Hepatocyte (in vitro differentiated cells): ENCODE measurements at regions not wholly inside any gene's neighbourhood (a gene's known extent, or its start where the extent isn't known, plus 50 kb on each side); places are given as distances from the start of the nearest gene placed in this dataset.

Source experiments
- DNase-seq: peaks from one replicate; pipeline ENCODE4 v3.0.0-alpha.2; 2016; ENCODE audit warnings: low spot score
- H2AFZ ChIP-seq: fragments of 200-600 bp; sonication (generic); 2 replicates; pipeline ENCODE4 v1.6.0; 2016; ENCODE audit warnings: antibody characterized with exemption, mild to moderate bottlenecking
- H3K27ac ChIP-seq: fragments of 200-600 bp; sonication (generic); 2 replicates; pipeline ENCODE4 v1.5.1; 2016; ENCODE audit warnings: mild to moderate bottlenecking
- H3K27me3 ChIP-seq: fragments of 200-600 bp; sonication (generic); 2 replicates; pipeline ENCODE4 v1.6.1; 2016
- H3K36me3 ChIP-seq: fragments of 200-600 bp; sonication (generic); replicated peaks from 2 replicates; pipeline ENCODE4 v1.5.1; 2016; ENCODE audit warnings: low read depth; ENCODE audit not compliant: insufficient read depth
- H3K4me1 ChIP-seq: fragments of 200-600 bp; sonication (generic); 2 replicates; pipeline ENCODE4 v1.5.1; 2016; ENCODE audit warnings: mild to moderate bottlenecking, moderate library complexity; ENCODE audit not compliant: insufficient read depth
- H3K4me2 ChIP-seq: fragments of 200-600 bp; sonication (generic); 2 replicates; pipeline ENCODE4 v1.6.0; 2016
- H3K4me3 ChIP-seq: fragments of 200-600 bp; sonication (generic); 2 replicates; pipeline ENCODE4 v1.5.1; 2016; ENCODE audit warnings: mild to moderate bottlenecking
- H3K79me2 ChIP-seq: fragments of 200-600 bp; sonication (generic); 2 replicates; pipeline ENCODE4 v1.6.0; 2017; ENCODE audit warnings: mild to moderate bottlenecking
- H3K9me2 ChIP-seq: fragments of 200-600 bp; sonication (generic); replicated peaks from 2 replicates; pipeline ENCODE4 v1.6.0; 2017; ENCODE audit warnings: mild to moderate bottlenecking; ENCODE audit not compliant: insufficient read depth
- H3K9me3 ChIP-seq: fragments of 200-600 bp; sonication (generic); 2 replicates; pipeline ENCODE4 v1.5.1; 2016; ENCODE audit warnings: low read depth, mild to moderate bottlenecking
- H4K20me1 ChIP-seq: fragments of 200-600 bp; sonication (generic); 2 replicates; pipeline ENCODE4 v1.6.0; 2016; ENCODE audit warnings: mild to moderate bottlenecking; ENCODE audit not compliant: insufficient read depth, poor library complexity, severe bottlenecking
- CTCF ChIP-seq: fragments of 200-600 bp; sonication (generic); IDR thresholded peaks from 2 replicates; pipeline ENCODE4 v1.5.1; 2016; ENCODE audit warnings: antibody characterized with exemption, mild to moderate bottlenecking; ENCODE audit not compliant: poor library complexity
- EZH2 ChIP-seq: fragments of 200-600 bp; sonication (generic); IDR thresholded peaks from 2 replicates; pipeline ENCODE4 v1.6.1; 2016; ENCODE audit warnings: antibody characterized with exemption, mild to moderate bottlenecking, borderline replicate concordance
- EZH2phosphoT487 ChIP-seq: fragments of 200-600 bp; sonication (generic); IDR thresholded peaks from one replicate; pipeline ENCODE4 v1.6.1; 2018; ENCODE audit warnings: antibody characterized with exemption, mild to moderate bottlenecking, low read depth, moderate library complexity; ENCODE audit not compliant: unreplicated experiment, severe bottlenecking
- WGBS: methylation state at CpG from one replicate; pipeline ENCODE4 v1.1.6; 2016; ENCODE audit warnings: low lambda C conversion rate; ENCODE audit errors: missing lambda C conversion rate; 5-methylcytosine and 5-hydroxymethylcytosine counted together

- no peak for TF ChIP-seq CTCF
- no peak for TF ChIP-seq EZH2
- TF ChIP-seq EZH2phosphoT487 = no peak
- Histone ChIP-seq H3K79me2 (no peaks in the 10 kb centered on the region), H3K4me2 (no peak overlapping the region), H3K9me3 (no peaks in the 10 kb centered on the region), H3K4me3 (no peak overlapping the region), H3K4me1 (no peaks in the 10 kb centered on the region), H3K27ac (no peak overlapping the region), H4K20me1 (no peaks in the 10 kb centered on the region), H3K27me3 (no peaks in the 10 kb centered on the region), H3K36me3 (no peaks in the 10 kb centered on the region), H3K9me2 (no peaks in the 10 kb centered on the region), H2AFZ (no peak overlapping the region)
- no peak for DNase-seq
- 98% methylated on average over 1 of the region's 1 CpG for WGBS
Measured at GRCh38 chr9:82254646-82255367, 266.2 kb downstream of the SPATA31D1 start.

DNA sequence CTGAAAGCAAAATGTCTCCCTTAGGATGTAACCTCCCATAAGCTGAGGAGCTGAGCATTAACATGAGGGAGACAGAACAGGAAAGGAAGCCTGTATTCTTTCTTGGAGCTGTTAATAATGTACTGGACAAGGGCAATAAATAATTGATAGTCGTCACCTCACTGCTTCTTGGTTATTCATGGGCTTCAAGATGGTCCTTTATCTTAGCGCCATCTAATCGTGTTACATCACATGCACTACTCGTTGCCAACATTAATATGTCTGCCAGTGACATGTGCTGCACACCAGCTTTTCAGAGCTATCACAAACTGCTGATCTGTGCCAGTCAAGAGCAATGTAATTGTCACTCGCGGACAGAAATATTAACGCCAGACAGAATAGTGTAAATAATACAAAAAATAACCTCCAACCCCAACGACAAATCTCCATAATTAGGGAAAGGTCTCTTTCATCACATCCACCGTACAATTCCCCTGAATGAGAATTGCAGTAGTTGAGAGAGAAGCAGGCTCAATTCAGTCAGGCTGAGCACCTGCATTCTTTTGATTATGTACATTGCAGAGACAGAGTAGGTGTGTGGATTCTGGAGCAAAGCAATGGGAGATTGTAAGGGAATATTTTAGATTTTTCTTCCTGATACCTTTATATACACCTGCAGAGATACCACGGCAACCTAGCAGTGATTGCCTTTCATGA is 267.1 kb downstream of the SPATA31D1 start:
- no peaks in the 10 kb centered on the region for H3K9me2 ChIP-seq
- 90% methylated on average over 10 of the region's 10 CpGs for WGBS

DNA sequence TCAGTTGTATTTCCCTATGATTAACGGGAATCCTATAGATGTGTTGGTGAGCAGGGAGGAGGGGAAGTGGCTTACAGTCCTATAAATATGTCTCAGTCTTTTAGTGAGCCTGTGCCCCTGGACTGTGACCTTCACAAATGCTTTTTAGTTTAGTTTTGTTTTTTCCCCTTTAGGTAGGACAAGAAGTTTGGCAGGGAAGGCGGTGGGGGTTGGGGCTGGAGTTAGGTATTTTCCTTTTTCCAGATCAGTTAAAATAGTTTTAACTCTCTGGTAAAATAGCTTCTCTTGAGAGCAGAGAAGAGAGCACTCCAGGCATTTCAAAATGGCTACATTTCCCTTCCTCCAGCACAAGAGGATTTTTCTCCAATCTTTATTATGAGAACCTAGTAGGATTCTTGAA is 272.1 kb downstream of the SPATA31D1 start:
- Histone ChIP-seq H3K27ac (no peak overlapping the region), H3K9me2 (no peaks in the 10 kb centered on the region), H3K4me3 (no peak overlapping the region), H3K36me3 (no peaks in the 10 kb centered on the region), H3K79me2 (no peaks in the 10 kb centered on the region), H2AFZ (no peak overlapping the region), H3K4me2 (no peak overlapping the region), H3K4me1 (no peaks in the 10 kb centered on the region), H4K20me1 (no peaks in the 10 kb centered on the region), H3K27me3 (no peaks in the 10 kb centered on the region), H3K9me3 (no peaks in the 10 kb centered on the region)
- WGBS = 65% methylated on average over 2 of the region's 2 CpGs
- DNase-seq = no peak
- no peak for TF ChIP-seq EZH2phosphoT487
- no peak for TF ChIP-seq CTCF
- TF ChIP-seq EZH2 = no peak

More for the DNA sequence above, 267.1 kb downstream of the SPATA31D1 start:
- no peak overlapping the region for H3K4me3 ChIP-seq
- H2AFZ ChIP-seq = no peak overlapping the region
- no peaks in the 10 kb centered on the region for H3K4me1 ChIP-seq
- H4K20me1 ChIP-seq = no peaks in the 10 kb centered on the region
- TF ChIP-seq EZH2phosphoT487 (no peak), EZH2 (no peak), CTCF (no peak)
- no peak overlapping the region for H3K4me2 ChIP-seq
- no peaks in the 10 kb centered on the region for H3K9me3 ChIP-seq
- no peaks in the 10 kb centered on the region for H3K79me2 ChIP-seq
- no peak overlapping the region for H3K27ac ChIP-seq
- no peaks in the 10 kb centered on the region for H3K36me3 ChIP-seq
- no peak for DNase-seq
- no peaks in the 10 kb centered on the region for H3K27me3 ChIP-seq
